Left renal cortex interstitium (tissue), 4 donors: ENCODE measurements at regions not wholly inside any gene's neighbourhood (a gene's known extent, or its start where the extent isn't known, plus 50 kb on each side); places are given as distances from the start of the nearest gene placed in this dataset.

Experiments used
- DNase-seq, 4 donors: peaks; one replicate each; pipeline ENCODE4 v3.0.0-alpha.2; 2013; ENCODE audit warnings: low read depth in 4 of 4, low spot score in 2 of 4, missing footprints in 1 of 4

DNA sequence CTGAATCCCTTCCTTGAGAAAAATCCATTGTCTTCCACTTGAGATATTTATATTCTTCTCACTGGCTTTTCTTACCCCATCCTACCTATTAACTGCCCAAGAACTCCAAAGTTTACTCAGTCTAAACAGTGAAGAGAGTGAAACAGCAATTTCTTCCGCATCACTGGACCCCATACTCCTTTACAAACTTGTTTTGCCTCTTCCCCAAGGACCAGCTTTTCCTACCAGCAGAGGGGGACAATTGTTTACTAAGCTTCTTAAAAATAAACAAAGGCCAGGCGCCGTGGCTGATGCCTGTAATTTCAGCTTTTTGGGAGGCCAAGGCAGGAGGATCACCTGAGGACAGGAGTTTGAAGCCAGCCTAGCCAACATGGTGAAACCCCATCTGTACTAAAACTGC, 52.0 kb downstream of the LRATD1 start:
- DNase-seq, result no peak

DNA sequence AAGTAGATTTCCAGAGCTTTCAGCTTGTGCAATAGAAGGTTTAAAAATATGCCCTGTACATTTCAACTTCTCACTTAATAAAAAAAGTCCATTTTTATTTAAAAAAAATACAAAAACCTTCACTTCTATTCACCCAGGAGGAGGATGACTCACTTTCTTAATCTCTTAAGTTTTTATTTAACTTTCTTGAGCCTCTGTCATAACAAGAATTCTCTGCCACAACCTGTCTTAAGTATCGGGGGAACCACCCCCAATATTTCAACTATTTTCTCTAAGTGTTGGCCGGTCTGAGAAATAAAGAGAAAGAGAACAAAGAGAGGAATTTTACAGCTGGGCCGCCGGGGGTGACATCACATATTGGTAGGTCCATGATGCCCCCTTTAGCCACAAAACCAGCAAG, 58.4 kb downstream of the LRATD1 start:
- DNase-seq, result no peak

DNA sequence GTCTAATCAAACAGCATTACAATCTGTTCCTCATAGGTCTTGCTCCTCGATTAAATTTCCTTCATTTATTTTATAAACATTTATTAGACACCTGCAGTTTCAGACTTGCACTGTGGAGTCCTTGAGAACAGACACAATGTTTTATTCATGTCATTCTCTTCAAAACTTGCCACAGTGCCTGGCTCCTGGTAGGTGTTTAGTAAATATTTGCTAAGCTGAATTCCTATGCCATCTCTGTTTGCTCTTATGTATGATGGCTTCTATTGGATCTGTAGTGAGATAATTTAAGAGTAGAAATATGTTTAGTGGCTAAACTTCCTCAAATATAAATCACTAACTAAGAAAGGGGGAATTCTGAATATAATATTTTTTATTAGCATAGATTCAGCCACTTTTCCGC, 61.4 kb downstream of the LRATD1 start:
- no peak for DNase-seq

DNA sequence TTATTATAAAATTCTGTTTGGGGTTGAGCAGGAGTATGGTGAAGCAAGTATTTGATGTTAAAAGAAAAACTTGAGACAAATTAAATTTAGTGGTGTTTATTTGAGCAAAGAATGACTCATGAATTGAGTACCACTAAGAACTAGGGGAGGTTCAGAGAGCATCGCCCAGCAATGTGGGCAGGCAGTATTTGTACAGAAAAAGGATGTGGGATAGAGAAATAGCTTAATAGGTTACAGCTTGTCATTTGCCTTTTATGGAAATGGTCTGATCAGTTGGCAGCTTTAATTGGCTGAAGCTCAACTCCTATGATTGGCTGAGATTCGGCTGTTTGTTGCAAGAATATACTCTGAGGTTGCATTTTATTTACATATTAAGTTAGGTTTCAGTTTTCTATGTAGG, 68.2 kb downstream of the LRATD1 start:
- DNase-seq, result no peak

DNA sequence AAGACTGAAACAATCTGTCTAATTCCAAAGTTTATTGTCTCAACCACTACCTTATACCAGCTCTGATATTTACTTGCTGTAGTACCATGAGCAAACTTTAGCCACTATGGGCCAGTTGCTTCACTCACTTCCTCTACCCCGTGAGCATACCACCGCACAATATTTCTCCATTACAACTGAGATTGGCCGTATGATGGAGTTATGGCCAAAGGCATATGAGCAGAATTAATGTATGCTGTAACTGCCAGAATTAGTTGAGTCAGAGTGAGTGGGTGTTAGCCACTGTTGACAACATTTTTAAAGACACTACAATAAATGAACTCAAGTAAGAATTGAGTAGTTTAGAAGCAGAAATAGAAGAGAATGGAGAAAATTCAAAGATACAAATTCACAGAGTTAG, 69.7 kb downstream of the LRATD1 start:
- DNase-seq, result no peak

DNA sequence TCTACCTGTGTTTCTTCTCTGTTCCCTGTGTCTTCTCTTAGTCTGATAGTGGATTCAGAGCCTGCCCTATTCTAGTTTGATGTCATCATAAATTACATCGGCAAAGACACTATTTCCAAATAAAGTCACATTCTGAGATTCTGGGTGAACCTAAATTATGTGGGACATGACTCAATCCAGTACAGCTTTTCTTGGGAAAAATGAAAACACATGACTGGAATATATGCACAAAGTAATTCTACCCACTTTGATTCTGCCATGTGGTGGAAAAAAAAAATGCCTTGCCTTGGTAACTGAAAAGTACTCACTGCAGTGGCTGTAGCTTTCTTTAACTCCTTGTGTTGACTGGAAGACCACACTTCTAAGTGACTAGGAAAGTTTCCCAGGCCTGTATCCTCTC, 73.7 kb downstream of the LRATD1 start:
- no peak for DNase-seq

DNA sequence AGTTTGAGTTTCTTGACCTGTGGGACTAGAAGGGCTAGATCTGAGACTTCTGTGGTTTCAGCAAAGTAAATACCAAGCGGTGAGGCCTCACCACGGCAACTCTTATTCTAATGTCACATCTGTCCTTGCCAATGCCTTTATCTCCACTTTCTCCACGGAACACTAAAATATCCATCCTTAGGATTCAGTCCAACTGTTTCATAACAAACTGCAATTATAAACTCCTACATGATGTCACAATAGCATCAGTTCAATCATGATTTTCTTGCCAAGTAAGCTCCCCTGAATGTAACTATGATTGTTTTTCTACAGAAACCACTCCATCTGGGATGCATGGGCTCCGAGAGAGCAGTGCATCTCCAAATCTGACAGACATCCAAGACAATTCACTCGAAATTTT, 79.6 kb downstream of the LRATD1 start:
- no peak for DNase-seq

DNA sequence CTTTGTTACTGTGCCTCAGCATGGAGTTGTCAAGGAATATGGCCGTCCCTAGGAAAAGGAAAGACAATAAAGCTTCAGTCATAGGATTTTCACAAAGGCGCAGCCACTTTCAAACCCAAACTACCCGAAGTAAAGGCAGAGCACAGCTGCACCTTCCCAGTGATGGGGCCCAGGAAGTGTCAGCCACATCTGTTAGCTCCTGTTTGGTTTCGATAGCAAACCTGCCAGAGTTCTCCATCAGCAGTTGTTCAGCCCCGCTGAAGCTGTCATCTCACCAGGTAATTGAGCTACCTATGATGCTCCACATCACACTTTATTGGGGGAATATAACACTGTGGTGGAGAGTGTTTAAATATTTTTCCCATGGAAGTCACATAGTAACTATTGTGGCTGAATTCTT, 80.7 kb downstream of the LRATD1 start:
- DNase-seq, result no peak

DNA sequence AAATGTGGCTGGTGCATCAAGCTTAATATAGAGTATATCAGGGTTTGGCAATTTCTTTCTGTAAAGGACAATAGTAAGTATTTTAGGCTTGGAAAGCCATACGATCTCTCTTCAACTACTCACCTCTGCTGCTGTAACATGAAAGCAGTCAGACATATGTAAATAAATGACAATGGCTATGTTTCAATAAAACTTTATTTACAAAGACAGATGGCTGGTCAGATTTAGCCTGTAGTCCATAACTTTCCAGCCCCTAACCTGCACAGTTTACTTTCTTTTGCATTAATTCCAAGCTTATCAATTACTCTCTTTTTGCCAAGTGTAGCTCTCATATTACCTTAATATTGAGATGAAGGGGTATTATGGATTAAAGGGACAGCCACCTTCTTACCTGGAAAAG, 83.1 kb downstream of the LRATD1 start:
- DNase-seq, result no peak

DNA sequence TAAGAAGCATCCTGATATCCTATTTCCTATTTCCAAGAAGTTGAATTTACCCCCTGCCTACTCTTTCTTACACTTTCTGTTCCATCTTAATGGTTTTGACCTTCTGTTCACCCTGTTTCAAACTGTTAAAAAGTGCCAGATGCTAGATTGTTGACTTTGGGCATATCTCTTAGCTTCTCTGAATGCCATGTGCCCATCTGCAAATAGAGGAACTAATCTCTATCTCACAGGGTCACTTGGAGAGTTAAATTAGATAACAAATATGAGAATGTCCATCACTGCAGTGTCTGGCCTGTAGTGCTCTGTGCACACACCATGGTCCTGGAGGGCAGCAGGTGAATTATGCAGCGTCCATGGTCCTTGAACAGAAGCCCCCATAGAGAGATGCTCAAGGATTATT, 83.8 kb downstream of the LRATD1 start:
- no peak for DNase-seq

DNA sequence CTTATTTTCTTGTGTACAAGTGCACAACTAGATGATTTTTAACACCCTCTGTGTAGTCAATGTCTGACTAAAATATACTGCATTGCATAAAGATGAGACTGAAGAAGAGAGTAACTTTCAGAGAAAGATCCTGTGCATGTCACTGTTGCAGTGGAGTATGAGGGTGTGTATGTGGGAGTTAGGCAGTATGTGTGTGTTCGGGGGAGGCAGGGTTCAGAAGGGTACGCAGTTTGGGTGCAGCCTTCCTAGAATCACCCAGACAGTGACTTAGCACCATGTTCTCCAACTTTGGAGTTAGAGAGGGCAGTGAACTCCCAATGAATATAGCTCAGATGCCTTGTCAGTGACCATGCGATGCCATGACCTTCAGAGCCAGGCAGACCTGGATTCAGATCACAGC, 84.6 kb downstream of the LRATD1 start:
- DNase-seq, result no peak

DNA sequence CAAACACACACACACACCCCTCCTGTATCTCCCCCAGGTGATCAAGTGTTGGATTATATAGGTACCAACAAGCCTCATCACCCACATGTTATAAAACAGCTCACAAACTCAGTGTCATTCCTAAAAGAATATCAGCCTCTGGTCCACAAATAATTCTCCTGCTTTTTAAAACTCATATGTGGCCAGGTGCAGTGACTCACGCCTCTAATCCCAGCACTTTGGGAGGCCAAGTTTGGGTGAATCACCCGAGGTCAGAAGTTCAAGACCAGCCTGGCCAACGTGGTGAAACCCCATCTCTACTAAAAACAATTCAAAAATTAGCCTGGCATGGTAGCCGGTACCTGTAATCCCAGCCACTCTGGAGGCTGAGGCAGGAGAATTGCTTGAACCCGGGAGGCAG, 87.8 kb downstream of the LRATD1 start:
- no peak for DNase-seq

DNA sequence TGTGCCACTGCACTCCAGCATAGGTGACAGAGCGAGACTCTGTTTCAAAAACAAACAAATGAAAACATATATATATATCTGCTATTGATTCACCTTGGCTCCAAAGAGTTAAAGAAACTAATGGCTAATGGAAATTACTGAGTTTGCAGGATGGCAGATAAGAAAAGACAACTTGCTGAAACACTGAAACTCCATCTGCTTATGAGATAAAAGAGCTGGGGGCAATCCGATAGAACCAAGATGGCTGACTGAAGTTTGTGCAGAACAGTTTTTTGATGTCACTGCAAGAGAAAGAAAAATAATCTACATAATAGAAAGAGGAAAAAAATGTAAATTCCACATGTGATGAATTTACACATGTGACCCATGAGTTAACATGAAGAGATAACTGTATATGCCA, 88.2 kb downstream of the LRATD1 start:
- DNase-seq, result no peak

DNA sequence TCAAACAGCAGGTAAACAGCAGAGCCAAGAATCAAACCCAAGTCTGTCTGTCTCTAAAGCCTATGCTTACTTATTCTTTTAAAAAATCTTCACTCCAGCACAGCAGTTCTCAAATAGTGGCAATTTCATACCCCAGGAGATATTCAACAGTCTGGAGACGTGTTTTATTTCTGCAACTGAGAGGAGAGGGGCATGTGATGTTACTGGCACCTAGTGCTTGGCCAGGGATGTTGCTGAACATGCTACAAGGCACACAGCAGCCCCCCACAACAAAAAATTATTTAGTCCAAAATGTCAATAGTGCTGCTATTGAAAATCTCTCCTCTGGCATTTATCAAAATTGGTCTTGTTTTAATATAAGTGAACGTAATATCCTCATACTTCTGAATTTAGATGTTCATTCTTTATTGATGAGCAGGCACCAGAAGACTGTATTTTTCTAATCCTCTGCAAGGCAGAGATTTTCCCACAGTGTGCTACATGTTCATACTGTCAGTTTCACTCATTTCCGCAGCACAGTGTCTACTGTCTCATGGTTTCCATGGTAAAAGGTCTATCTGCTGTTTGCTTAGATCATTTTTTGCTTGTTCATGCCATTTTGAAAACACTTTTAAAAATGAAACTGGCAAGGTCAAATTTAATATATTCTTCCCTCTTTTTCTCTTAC, 90.5 kb downstream of the LRATD1 start:
- no peak for DNase-seq

DNA sequence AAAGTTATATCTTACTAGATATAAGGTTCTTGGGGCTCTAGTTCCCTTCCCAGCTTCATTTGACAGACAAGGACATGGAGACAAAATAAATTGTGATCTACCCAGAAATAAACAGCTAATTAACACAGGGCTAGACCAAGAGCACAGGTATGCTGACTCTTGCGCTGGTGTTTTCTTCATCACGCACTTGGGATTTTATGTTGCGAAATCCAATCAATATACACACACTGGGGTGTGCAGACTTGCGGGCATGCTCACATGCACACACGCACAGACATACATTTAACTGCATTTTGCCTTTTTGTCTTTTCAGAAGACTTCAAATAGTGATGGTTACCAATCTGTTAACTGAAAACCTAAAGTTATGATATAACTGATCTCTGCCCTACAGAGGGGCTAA, 91.2 kb downstream of the LRATD1 start:
- DNase-seq, result no peak

DNA sequence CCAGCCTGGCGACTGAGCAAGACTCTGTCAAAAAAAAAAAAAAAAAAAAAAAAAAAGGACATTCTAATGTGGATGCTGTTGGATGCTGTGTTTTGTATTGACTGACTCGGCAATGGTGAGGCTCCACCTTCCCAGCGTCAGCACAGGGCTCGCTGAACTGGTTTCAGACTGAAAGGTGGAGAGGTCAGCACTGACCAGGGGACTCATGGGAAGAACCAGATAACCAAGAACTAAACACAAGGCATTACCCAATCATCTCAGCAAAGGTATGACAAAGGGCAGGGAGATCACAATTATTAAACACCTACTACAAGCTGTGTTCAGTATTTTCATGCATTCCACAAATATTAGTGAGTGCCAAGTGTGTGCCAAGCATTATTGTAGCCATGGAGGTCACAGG, 103.2 kb downstream of the LRATD1 start:
- no peak for DNase-seq

DNA sequence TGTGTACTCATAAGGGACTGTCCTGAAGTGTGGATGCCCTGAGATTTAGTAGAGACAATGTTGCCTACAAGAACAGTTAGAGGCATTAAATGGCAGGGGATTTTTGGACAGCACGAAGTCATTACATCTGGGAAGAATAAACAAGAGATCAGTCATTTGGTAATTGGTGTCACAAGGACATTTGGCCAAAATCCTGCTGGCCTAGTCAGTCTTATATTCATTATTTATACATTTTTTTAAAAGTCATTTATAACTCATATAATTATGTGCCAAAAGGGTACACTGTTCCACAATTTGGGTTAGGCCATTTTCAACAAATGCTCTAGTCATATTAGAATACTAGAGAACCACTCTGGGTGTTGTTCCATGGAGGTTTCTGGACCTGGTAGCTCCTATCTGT, 104.7 kb downstream of the LRATD1 start:
- no peak for DNase-seq

DNA sequence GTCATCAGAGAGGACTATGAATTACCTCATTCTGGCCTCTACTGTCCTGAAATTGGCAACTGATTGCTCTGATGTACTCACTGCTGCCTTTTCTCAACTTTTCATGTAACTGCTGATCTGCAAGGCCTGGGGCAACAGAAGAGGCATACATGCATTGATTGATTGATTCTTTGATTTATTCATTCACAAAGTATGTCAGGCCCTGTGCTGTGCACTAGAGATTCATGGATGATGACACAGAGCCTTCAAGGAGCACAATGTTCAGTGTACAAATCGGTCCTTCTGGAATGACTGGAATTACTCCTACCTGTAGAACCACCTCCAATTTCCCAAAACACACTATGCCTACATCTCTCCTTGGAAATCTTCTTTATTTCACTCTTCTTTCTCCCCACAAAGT, 111.3 kb downstream of the LRATD1 start:
- no peak for DNase-seq

DNA sequence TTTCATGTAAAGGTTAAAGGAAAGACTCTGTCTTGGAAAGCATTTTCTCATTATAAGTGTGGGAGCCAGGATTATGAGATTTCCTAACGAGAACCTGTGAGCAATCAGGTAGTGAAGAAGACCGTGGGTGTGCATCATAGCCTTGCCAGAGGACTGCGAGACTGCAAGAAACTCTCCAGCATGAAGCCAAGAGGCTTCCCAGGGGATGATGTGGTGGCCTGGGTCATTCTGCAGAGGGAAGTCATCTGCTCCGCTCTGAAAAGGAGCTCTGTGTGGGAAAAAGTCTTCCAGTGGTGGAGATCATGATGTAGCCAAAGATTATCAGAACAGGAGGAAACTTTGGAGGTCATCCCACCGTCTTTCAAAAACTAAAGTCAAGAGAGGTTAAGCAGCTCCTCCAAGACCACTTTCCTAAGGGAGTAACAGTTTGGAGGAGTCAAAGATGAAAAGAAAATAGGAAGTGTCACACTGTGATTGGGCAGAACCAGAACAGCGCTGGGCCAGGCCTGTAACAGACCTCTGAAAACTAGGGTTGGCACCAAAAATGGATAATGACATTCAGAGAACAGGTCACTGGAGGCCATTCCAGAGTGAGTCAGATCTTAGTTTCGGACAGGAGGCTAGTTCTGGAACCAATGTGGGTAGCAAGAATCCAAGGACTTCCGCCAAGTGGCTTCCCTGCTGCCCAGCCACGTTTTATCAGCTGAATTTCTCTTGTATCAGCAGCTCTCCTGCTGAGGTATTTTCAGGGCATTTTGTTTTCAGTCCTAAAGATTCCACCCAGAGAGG, 113.0 kb downstream of the LRATD1 start:
- no peak for DNase-seq

DNA sequence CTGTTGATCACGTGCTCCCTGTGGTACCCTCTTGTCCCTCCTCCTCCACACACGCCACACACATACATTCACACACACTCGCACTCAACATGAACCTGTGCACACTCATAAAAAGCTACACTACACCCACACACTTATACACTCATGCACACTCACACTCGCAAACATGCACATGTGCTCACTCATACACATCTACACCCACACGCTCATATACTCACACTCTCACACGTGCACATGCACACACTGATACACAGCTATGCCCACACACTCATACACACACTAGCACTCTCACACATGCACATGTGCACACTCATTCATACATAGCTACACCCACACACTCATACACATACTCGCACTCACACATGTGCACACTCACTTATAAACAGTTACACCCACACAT, 113.6 kb downstream of the LRATD1 start:
- no peak for DNase-seq

DNA sequence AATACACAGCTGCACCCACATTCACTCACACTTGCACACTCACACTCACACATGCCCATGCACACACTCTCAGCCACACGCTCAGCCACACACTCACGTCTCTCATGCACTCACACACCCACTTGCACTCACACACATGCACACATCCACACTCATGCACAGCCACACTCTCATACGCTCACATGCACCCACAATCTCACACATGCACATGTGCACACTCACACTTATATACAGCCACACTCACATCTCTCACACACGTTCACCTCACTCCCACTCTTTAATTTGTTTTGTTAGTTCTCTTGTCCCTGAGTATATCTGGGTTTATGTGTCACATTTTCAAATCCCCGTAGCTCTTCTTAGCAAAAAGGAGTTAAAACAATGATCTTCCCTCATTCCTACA, 114.9 kb downstream of the LRATD1 start:
- DNase-seq, result no peak

DNA sequence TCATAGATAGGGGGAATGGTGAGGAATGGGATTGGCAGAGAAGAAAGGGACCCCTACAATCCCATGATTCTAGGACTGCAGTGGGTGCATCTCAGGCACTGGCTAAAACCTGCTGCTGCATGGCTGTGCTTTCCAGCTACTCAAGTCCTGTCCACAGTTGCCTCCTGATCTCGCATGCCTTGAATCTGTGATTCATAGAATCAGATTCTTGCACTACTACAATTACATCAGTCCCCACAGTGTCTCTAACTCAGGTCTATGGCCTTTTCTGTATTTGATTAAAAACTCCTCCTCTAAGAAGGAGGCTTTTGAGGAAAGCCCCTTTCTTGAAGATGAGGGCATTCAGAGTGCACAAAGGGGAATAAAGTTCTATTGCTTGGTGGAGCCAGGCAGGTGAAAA, 117.4 kb downstream of the LRATD1 start:
- no peak for DNase-seq

DNA sequence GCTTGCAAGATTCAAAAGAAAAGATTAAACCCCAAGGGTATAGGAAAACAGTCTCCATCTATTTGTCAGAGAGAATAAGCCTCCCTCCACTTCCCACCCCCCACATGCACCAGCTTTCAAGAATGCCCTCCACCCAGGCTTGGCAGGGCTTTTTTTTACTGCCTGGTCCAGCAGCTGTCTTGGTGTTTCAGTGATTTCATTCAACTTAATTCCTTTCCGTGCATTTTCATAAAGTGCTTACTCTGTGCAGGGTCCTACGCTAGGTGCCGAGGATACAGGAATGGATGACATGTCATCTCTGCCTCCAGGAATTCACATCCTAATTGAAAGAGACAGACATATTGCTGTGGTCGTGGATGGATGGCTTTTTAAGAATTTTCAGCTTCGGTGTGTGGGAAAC, 117.9 kb downstream of the LRATD1 start:
- DNase-seq, result no peak
